ENCODE measurements at regions not wholly inside any gene's neighbourhood (a gene's known extent, or its start where the extent isn't known, plus 50 kb on each side); places are given as distances from the start of the nearest gene placed in this dataset.

DNA sequence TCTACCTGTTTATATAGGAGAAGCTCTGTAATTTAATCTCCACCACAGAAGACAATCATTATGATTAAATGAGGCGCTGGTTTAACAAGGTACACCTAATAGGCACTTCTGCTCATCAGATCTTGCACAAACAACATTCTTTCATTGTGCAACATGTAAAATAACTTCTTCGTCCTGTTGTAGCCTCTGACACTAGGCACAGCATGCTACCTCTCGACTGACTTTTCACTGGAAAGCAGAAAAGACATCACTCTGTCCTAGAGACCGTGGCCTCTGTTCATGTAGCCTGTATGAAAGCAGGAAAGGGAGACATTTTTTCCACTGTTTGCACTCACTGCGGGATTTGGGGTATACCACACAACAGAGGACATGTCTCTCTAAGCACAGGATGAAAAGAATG, 316.5 kb downstream of the IRS1 start:
- no peak for DNase-seq
- Histone ChIP-seq H2BK20ac (ENCODE audit: low read depth, low read length, poor library complexity, severe bottlenecking) (no peak overlapping the region), H2AFZ (ENCODE audit: low read length) (no peak overlapping the region), H3K4me1 (ENCODE audit: insufficient read depth, low read length) (peaks cover 4% of the 10 kb centered on the region; the same call in 1 of the 2 replicates), H4K91ac (ENCODE audit: insufficient read length, low read depth, low read length) (no peak overlapping the region), H3K79me2 (ENCODE audit: insufficient read depth, low read length) (no peaks in the 10 kb centered on the region), H3K4me2 (ENCODE audit: insufficient read depth, insufficient read length, low read length) (no peak overlapping the region), H3K9ac (ENCODE audit: extremely low read depth, insufficient read length, low read length) (no peak overlapping the region), H3K27ac (ENCODE audit: insufficient read length, low read depth, low read length) (peak overlapping the region; percentile 64), H3K4ac (ENCODE audit: low read depth, low read length) (no peak overlapping the region), H3K23ac (ENCODE audit: insufficient read length, low read depth, low read length) (no peak overlapping the region), H3K9me3 (ENCODE audit: control insufficient read depth, low read depth, low read length) (no peaks in the 10 kb centered on the region), H3K18ac (ENCODE audit: insufficient read length, low read depth, low read length) (peak overlapping the region; percentile 20), H2BK5ac (ENCODE audit: insufficient read length, low read length) (peak overlapping the region; percentile 43), H4K5ac (ENCODE audit: insufficient read length, low read depth, low read length) (peak overlapping the region; percentile 7), H2BK12ac (ENCODE audit: insufficient read length, low read depth, low read length) (peak overlapping the region; percentile 6), H2BK120ac (ENCODE audit: low read depth, low read length, poor library complexity, severe bottlenecking) (no peak overlapping the region), H4K20me1 (ENCODE audit: control insufficient read depth, insufficient read depth, insufficient read length) (no peaks in the 10 kb centered on the region), H3T11ph (ENCODE audit: low read length) (no peak overlapping the region), H2AK5ac (ENCODE audit: insufficient read length, low read length) (no peak overlapping the region), H3K56ac (ENCODE audit: insufficient read length, low read depth, low read length) (no peak overlapping the region), H3K79me1 (ENCODE audit: insufficient read depth, low read depth, low read length, poor library complexity, severe bottlenecking) (no peaks in the 10 kb centered on the region), H3K27me3 (ENCODE audit: insufficient read depth, low read length) (no peaks in the 10 kb centered on the region), H3K23me2 (ENCODE audit: insufficient read length, low read depth, low read length, poor library complexity, severe bottlenecking) (no peaks in the 10 kb centered on the region), H2BK15ac (ENCODE audit: low read depth, low read length) (no peak overlapping the region), H4K8ac (replicated peaks; ENCODE audit: insufficient read length, low read depth, low read length) (no peak overlapping the region), H3K14ac (ENCODE audit: insufficient read depth, low read length) (no peak overlapping the region)
- TF ChIP-seq, protein P1, sequence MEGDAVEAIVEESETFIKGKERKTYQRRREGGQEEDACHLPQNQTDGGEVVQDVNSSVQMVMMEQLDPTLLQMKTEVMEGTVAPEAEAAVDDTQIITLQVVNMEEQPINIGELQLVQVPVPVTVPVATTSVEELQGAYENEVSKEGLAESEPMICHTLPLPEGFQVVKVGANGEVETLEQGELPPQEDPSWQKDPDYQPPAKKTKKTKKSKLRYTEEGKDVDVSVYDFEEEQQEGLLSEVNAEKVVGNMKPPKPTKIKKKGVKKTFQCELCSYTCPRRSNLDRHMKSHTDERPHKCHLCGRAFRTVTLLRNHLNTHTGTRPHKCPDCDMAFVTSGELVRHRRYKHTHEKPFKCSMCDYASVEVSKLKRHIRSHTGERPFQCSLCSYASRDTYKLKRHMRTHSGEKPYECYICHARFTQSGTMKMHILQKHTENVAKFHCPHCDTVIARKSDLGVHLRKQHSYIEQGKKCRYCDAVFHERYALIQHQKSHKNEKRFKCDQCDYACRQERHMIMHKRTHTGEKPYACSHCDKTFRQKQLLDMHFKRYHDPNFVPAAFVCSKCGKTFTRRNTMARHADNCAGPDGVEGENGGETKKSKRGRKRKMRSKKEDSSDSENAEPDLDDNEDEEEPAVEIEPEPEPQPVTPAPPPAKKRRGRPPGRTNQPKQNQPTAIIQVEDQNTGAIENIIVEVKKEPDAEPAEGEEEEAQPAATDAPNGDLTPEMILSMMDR (conservative IDR thresholded peaks at IDR 0.05) = no peak
- Mint-ChIP-seq H3K4me3 (peak overlapping the region in 1 of 2 experiments; percentile 20; a peak in 1 of 5 replicates), H3K27me3 (ENCODE audit: low read depth) (no peaks in the 10 kb centered on the region; the same call in 1 of the 2 replicates), H3K36me3 (ENCODE audit: insufficient read depth in 1 of 3, low read depth in 3 of 3) (peaks cover 0 to 4% (median 2%) of the 10 kb centered on the region in 3 experiments; a peak in 1 of 7 replicates), H3K27ac (peak overlapping the region in 2 of 3 experiments; percentile 97; a peak in 5 of 7 replicates), H3K4me1 (peaks cover 53 to 56% of the 10 kb centered on the region in 2 experiments), H3K9me3 (no peaks in the 10 kb centered on the region)
- WGBS (ENCODE audit: extremely low coverage, insufficient read length, low lambda C conversion rate) = no CpG with 5 or more reads among the region's 5 CpGs

Measured in H9 (cell line).